K562 (cell line): ENCODE measurements at regions not wholly inside any gene's neighbourhood (a gene's known extent, or its start where the extent isn't known, plus 50 kb on each side); places are given as distances from the start of the nearest gene placed in this dataset.

Experiments
- MAFK ChIP-seq: IDR thresholded peaks from 2 replicates; pipeline ENCODE4 v1.6.1; 2011; ENCODE audit warnings: low read length, improper control_type of control experiment
- POLR2H ChIP-seq: IDR thresholded peaks from 2 replicates; pipeline ENCODE4 v1.6.1; 2016; ENCODE audit warnings: missing genetic modification characterization, low read depth, mild to moderate bottlenecking, control low read depth, missing compliant biosample characterization, moderate library complexity
- PRPF4 ChIP-seq: fragments of 200-400 bp; formaldehyde crosslinking; IDR thresholded peaks from one replicate; pipeline ENCODE4 v1.6.1; 2017; ENCODE audit warnings: low read length, low read depth, mild to moderate bottlenecking; ENCODE audit not compliant: insufficient read depth, poor library complexity, severe bottlenecking
- TSC22D4 ChIP-seq: fragments of 450-650 bp; IDR thresholded peaks from 2 replicates; pipeline ENCODE4 v1.6.1; 2016; ENCODE audit warnings: missing genetic modification characterization, missing biosample characterization, control low read depth
- TF ChIP-seq, protein P1 (sequence below), 2 experiments: fragments of 450-650 bp in 1 of 2; sonication (generic) in 1 of 2; formaldehyde crosslinking in 1 of 2; IDR thresholded peaks; 2 replicates each; pipeline versions ENCODE4 v1.7.1 to v1.9.0; 2016 to 2022; ENCODE audit warnings: inconsistent platforms in 1 of 2, mild to moderate bottlenecking in 1 of 2, missing genetic modification reagents in 1 of 2

DNA sequence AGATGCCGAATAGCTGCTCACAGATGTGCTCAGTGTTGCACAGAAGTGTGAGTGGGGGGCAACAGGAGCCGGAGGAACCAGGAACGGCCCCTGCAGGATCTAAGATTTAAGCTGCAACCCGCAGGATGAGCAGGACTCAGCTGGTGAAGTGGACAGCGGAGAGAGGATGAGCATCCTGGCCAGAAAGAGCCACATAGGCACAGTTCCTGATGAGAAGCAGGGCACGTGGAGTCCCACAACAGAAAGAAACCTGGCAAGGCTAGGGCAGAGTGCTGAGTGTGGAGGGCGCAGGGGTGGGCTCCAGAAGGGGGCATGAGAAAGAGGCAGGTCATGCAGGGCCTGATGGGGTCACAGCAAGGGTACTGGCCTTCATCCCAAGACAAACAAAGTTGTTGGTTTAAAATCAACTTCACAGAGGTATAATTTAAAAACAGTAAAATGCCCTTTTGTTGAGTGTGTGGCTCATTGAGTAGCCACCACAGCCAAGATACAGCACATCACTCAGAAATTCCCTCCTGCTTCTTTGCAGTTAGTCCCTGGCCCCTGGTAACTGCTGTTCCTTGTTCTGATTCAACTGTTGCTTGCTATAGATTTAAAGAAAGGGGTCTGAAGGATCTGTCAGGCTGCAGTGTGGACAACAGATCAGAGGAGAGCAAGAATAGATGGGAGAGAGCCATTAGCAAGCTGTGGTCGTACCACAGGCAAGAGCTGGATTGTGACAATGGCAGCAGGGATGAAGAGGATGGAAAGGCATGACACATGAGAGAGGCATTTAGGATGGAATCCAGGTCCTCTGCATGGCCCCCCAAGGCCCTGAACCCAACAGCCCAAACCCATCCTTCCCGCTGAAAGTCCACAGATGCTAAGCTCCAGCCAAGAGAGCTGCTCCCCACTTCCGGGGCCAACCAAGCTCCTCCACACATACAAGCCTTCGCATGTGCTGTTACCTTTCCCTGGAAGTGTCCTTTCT lies 53.1 kb upstream of the OSBPL3 start (continued):
- TF ChIP-seq, protein P1, sequence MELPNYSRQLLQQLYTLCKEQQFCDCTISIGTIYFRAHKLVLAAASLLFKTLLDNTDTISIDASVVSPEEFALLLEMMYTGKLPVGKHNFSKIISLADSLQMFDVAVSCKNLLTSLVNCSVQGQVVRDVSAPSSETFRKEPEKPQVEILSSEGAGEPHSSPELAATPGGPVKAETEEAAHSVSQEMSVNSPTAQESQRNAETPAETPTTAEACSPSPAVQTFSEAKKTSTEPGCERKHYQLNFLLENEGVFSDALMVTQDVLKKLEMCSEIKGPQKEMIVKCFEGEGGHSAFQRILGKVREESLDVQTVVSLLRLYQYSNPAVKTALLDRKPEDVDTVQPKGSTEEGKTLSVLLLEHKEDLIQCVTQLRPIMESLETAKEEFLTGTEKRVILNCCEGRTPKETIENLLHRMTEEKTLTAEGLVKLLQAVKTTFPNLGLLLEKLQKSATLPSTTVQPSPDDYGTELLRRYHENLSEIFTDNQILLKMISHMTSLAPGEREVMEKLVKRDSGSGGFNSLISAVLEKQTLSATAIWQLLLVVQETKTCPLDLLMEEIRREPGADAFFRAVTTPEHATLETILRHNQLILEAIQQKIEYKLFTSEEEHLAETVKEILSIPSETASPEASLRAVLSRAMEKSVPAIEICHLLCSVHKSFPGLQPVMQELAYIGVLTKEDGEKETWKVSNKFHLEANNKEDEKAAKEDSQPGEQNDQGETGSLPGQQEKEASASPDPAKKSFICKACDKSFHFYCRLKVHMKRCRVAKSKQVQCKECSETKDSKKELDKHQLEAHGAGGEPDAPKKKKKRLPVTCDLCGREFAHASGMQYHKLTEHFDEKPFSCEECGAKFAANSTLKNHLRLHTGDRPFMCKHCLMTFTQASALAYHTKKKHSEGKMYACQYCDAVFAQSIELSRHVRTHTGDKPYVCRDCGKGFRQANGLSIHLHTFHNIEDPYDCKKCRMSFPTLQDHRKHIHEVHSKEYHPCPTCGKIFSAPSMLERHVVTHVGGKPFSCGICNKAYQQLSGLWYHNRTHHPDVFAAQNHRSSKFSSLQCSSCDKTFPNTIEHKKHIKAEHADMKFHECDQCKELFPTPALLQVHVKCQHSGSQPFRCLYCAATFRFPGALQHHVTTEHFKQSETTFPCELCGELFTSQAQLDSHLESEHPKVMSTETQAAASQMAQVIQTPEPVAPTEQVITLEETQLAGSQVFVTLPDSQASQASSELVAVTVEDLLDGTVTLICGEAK (IDR thresholded peaks at IDR 0.05), result no peak
- TF ChIP-seq, protein P1 (CRISPR knock-in tag; IDR thresholded peaks at IDR 0.05), result no peak
- TF ChIP-seq MAFK (no peak), POLR2H (tag) (no peak), TSC22D4 (tag) (no peak), PRPF4 (no peak)
